HepG2 (cell line): ENCODE measurements at regions not wholly inside any gene's neighbourhood (a gene's known extent, or its start where the extent isn't known, plus 50 kb on each side); places are given as distances from the start of the nearest gene placed in this dataset.

Experiments
- ATAC-seq: fragments of 200-7000 bp; cut with Tn5 transposase; 3 replicates; pipeline ENCODE4 v1.9.1; 2020; ENCODE audit warnings: mild to moderate bottlenecking, moderate library complexity
- BruUV-seq: library from RNA; stranded (reverse); fragments of 400-500 nt; replicated peaks from 2 replicates; lab custom pipeline; 2021; lab: Mats Ljungman, UMichigan
- CTCF ChIA-PET: fragments of 300-600 bp; formaldehyde crosslinking; extraction: SDS; loops from one replicate; lab custom pipeline; 2021; ENCODE audit warnings: low total read pairs, inconsistent platforms, low intra/inter-chr PET ratio; lab: Yijun Ruan, JAX
- POLR2A ChIA-PET: fragments of 350-600 bp; sonication (Branson Sonifier 250); formaldehyde crosslinking; loops from one replicate; lab custom pipeline; 2020; ENCODE audit warnings: antibody characterized with exemption, inconsistent platforms; lab: Yijun Ruan, JAX
- DNase-seq: peaks from one replicate; pipeline ENCODE4 v3.0.0-alpha.2; 2015; ENCODE audit warnings: low spot score
- FAIRE-seq: peaks from 3 replicates; lab custom pipeline; 2011; peaks lifted over from hg19 to GRCh38; lab: Jason Lieb, UNC
- H2AFZ ChIP-seq: one replicate; pipeline ENCODE4 v1.6.1; 2011; ENCODE audit warnings: low read length, inconsistent platforms
- H3K27ac ChIP-seq: fragments of 300-600 bp; 3 replicates; pipeline ENCODE4 v1.8.0; 2011; ENCODE audit warnings: mixed run types, mild to moderate bottlenecking, mixed read lengths, low read length, inconsistent platforms; ENCODE audit not compliant: insufficient read depth; ENCODE audit errors: extremely low read length
- H3K27me3 ChIP-seq, 2 experiments: fragments of 200-600 bp in 1 of 2; 2 replicates in 1 of 2; 3 replicates in 1 of 2; pipeline versions ENCODE4 v1.6.0 to v1.8.0; 2011; ENCODE audit warnings: low read length in 2 of 2, mild to moderate bottlenecking in 2 of 2, moderate library complexity in 2 of 2, inconsistent platforms in 1 of 2; ENCODE audit not compliant: insufficient read depth in 2 of 2, control insufficient read depth in 1 of 2
- H3K36me3 ChIP-seq, 2 experiments: fragments of 200-600 bp in 1 of 2; replicated peaks in 1 of 2; 2 replicates in 1 of 2; 3 replicates in 1 of 2; pipeline versions ENCODE4 v1.5.1 to v1.8.0; 2011; ENCODE audit warnings: low read length in 2 of 2, inconsistent platforms in 1 of 2; ENCODE audit not compliant: insufficient read depth in 2 of 2, control insufficient read depth in 1 of 2
- H3K4me1 ChIP-seq: 2 replicates; pipeline ENCODE4 v1.5.1; 2012; ENCODE audit warnings: low read length, inconsistent platforms; ENCODE audit not compliant: insufficient read depth
- H3K4me2 ChIP-seq: 2 replicates; pipeline ENCODE4 v1.6.0; 2011; ENCODE audit warnings: low read depth, low read length, inconsistent platforms
- H3K4me3 ChIP-seq, 3 experiments: fragments of 200-600 bp in 1 of 3; sonication (generic), shearing (Covaris generic) in 1 of 3; replicated peaks in 1 of 3; 2 replicates each; pipeline ENCODE4 v1.5.1; 2011 to 2016; ENCODE audit warnings: low read length in 3 of 3, inconsistent platforms in 2 of 3, low read depth in 2 of 3, mild to moderate bottlenecking in 2 of 3, control low read depth in 1 of 3, mixed read lengths in 1 of 3; ENCODE audit not compliant: insufficient read depth in 1 of 3
- H3K79me2 ChIP-seq: one replicate; pipeline ENCODE4 v1.6.1; 2011; ENCODE audit warnings: low read length, inconsistent platforms; ENCODE audit not compliant: insufficient read depth
- H3K9ac ChIP-seq: 2 replicates; pipeline ENCODE4 v1.6.0; 2011; ENCODE audit warnings: mild to moderate bottlenecking, low read depth, low read length, inconsistent platforms; ENCODE audit not compliant: insufficient read depth
- H3K9me3 ChIP-seq: 2 replicates; pipeline ENCODE4 v1.5.1; 2012; ENCODE audit warnings: mild to moderate bottlenecking, low read length
- H4K20me1 ChIP-seq: 2 replicates; pipeline ENCODE4 v1.6.0; 2011; ENCODE audit warnings: inconsistent platforms, mild to moderate bottlenecking, low read length, moderate library complexity; ENCODE audit not compliant: insufficient read depth
- MATR3 ChIP-seq: sonication (generic); formaldehyde crosslinking; IDR thresholded peaks from 2 replicates; pipeline ENCODE4 v1.4.0; 2020; ENCODE audit warnings: missing genetic modification reagents
- MEIS2 ChIP-seq: sonication (generic); formaldehyde crosslinking; IDR thresholded peaks from 2 replicates; pipeline ENCODE4 v1.9.0; 2021; ENCODE audit warnings: mild to moderate bottlenecking, missing genetic modification reagents
- MIER2 ChIP-seq: IDR thresholded peaks from 2 replicates; pipeline ENCODE4 v1.6.1; 2016; ENCODE audit warnings: missing biosample characterization, missing genetic modification reagents
- STAG1 ChIP-seq: sonication (generic); formaldehyde crosslinking; IDR thresholded peaks from 2 replicates; pipeline ENCODE4 v1.4.0; 2020; ENCODE audit warnings: missing genetic modification reagents
- ZFP36L2 ChIP-seq: sonication (generic); formaldehyde crosslinking; IDR thresholded peaks from 2 replicates; pipeline ENCODE4 v1.4.0; 2020; ENCODE audit warnings: missing genetic modification reagents
- ZNF3 ChIP-seq: IDR thresholded peaks from 2 replicates; pipeline ENCODE4 v1.7.0; 2017; ENCODE audit warnings: inconsistent platforms
- ZNF350 ChIP-seq: sonication (generic); formaldehyde crosslinking; IDR thresholded peaks from 2 replicates; pipeline ENCODE4 v1.4.0; 2020; ENCODE audit warnings: mild to moderate bottlenecking, low read depth, missing genetic modification reagents, borderline replicate concordance
- ZNF441 ChIP-seq: sonication (generic); formaldehyde crosslinking; IDR thresholded peaks from 2 replicates; pipeline ENCODE4 v1.7.0; 2021; ENCODE audit warnings: missing genetic modification reagents, borderline replicate concordance
- ZSCAN22 ChIP-seq: sonication (generic); formaldehyde crosslinking; IDR thresholded peaks from 2 replicates; pipeline ENCODE4 v1.4.0; 2020; ENCODE audit warnings: mild to moderate bottlenecking, missing genetic modification reagents
- WGBS: methylation state at CpG from one replicate; pipeline ENCODE4 v1.1.6; 2017; ENCODE audit warnings: low lambda C conversion rate; 5-methylcytosine and 5-hydroxymethylcytosine counted together
- in situ Hi-C: cut with HindIII; loops from 2 replicates; pipeline ENCODE4 v1.10.0; 2017; ENCODE audit warnings: low pct_unique_long_range_greater_than_20kb; ENCODE audit not compliant: extremely low pct_ligation_motif_present
- intact Hi-C: fragments of 100-400 bp; cut with micrococcal nuclease; formaldehyde crosslinking; loops from one replicate; pipeline ENCODE4 v1.10.0; 2022; ENCODE audit not compliant: unreplicated experiment
- TF ChIP-seq, protein P1 (sequence below): sonication (generic); formaldehyde crosslinking; IDR thresholded peaks from 2 replicates; pipeline ENCODE4 v1.4.0; 2020; ENCODE audit warnings: mild to moderate bottlenecking, missing genetic modification reagents
- TF ChIP-seq, protein P2 (sequence below): sonication (generic); formaldehyde crosslinking; IDR thresholded peaks from 2 replicates; pipeline ENCODE4 v1.5.1; 2020; ENCODE audit warnings: missing genetic modification reagents, mild to moderate bottlenecking, borderline replicate concordance
- TF ChIP-seq, protein P3 (sequence below): sonication (generic); formaldehyde crosslinking; IDR thresholded peaks from one replicate; pipeline ENCODE4 v1.5.1; 2020; ENCODE audit warnings: mild to moderate bottlenecking, missing genetic modification reagents; ENCODE audit errors: not compliant biosample characterization

DNA sequence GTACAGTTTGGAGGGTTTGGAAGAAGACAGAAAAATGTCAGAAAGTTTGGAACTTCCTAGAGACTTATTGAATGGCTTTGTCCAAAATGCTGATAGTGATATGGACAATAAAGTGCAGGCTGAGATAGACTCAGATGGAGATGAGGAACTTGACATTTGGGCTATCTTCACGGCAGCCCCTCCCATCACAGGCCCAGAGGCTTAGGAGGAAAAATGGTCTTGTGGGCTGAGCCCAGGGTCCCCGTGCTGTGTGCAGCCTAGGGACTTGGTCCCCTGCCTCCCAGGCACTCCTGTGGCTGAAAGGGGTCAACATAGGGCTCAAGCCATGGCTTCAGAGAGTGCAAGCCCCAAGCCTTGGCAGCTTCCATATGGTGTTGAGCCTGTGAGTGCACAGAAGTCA, 79.0 kb downstream of the CMAS start:
- DNase-seq (no peak), FAIRE-seq (no peak), ATAC-seq (no peak)
- Histone ChIP-seq H3K27me3 (no peaks in the 10 kb centered on the region; a peak in 1 of 5 replicates), H2AFZ (no peak overlapping the region), H4K20me1 (no peaks in the 10 kb centered on the region), H3K36me3 (no peaks in the 10 kb centered on the region), H3K27ac (no peak overlapping the region), H3K9ac (no peak overlapping the region), H3K9me3 (peaks cover 11% of the 10 kb centered on the region; the same call in 1 of the 2 replicates), H3K4me2 (no peak overlapping the region), H3K4me1 (no peaks in the 10 kb centered on the region), H3K79me2 (no peaks in the 10 kb centered on the region), H3K4me3 (no peak overlapping the region)
- in situ Hi-C loops (no loop called here), intact Hi-C loops (no loop called here)
- BruUV-seq, result no TSS peak
- WGBS, result no CpG with 5 or more reads among the region's 2 CpGs
- CTCF ChIA-PET, result no interaction called here
- POLR2A ChIA-PET, result no interaction called here
- TF ChIP-seq ZFP36L2 (no peak), MEIS2 (CRISPR knock-in tag) (no peak), ZNF3 (CRISPR knock-in tag) (no peak), MIER2 (no peak), ZNF350 (CRISPR knock-in tag) (no peak), ZNF441 (CRISPR knock-in tag) (no peak), MATR3 (CRISPR knock-in tag) (no peak), STAG1 (no peak), ZSCAN22 (CRISPR knock-in tag) (no peak)
- TF ChIP-seq, protein P1, sequence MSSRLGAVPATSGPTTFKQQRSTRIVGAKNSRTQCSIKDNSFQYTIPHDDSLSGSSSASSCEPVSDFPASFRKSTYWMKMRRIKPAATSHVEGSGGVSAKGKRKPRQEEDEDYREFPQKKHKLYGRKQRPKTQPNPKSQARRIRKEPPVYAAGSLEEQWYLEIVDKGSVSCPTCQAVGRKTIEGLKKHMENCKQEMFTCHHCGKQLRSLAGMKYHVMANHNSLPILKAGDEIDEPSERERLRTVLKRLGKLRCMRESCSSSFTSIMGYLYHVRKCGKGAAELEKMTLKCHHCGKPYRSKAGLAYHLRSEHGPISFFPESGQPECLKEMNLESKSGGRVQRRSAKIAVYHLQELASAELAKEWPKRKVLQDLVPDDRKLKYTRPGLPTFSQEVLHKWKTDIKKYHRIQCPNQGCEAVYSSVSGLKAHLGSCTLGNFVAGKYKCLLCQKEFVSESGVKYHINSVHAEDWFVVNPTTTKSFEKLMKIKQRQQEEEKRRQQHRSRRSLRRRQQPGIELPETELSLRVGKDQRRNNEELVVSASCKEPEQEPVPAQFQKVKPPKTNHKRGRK, result no peak
- TF ChIP-seq, protein P2, sequence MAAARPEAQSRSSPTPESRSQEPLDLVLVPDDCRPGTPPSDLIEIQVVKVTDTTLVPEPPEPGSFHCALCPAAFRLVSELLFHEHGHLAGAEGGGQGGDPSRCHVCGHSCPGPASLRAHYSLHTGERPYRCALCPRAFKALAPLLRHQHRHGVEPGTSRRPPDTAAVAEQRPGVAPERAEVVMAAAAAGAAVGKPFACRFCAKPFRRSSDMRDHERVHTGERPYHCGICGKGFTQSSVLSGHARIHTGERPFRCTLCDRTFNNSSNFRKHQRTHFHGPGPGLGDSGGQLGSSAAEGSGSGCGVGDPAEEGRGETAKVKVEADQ (CRISPR knock-in tag), result no peak
- TF ChIP-seq, protein P3, sequence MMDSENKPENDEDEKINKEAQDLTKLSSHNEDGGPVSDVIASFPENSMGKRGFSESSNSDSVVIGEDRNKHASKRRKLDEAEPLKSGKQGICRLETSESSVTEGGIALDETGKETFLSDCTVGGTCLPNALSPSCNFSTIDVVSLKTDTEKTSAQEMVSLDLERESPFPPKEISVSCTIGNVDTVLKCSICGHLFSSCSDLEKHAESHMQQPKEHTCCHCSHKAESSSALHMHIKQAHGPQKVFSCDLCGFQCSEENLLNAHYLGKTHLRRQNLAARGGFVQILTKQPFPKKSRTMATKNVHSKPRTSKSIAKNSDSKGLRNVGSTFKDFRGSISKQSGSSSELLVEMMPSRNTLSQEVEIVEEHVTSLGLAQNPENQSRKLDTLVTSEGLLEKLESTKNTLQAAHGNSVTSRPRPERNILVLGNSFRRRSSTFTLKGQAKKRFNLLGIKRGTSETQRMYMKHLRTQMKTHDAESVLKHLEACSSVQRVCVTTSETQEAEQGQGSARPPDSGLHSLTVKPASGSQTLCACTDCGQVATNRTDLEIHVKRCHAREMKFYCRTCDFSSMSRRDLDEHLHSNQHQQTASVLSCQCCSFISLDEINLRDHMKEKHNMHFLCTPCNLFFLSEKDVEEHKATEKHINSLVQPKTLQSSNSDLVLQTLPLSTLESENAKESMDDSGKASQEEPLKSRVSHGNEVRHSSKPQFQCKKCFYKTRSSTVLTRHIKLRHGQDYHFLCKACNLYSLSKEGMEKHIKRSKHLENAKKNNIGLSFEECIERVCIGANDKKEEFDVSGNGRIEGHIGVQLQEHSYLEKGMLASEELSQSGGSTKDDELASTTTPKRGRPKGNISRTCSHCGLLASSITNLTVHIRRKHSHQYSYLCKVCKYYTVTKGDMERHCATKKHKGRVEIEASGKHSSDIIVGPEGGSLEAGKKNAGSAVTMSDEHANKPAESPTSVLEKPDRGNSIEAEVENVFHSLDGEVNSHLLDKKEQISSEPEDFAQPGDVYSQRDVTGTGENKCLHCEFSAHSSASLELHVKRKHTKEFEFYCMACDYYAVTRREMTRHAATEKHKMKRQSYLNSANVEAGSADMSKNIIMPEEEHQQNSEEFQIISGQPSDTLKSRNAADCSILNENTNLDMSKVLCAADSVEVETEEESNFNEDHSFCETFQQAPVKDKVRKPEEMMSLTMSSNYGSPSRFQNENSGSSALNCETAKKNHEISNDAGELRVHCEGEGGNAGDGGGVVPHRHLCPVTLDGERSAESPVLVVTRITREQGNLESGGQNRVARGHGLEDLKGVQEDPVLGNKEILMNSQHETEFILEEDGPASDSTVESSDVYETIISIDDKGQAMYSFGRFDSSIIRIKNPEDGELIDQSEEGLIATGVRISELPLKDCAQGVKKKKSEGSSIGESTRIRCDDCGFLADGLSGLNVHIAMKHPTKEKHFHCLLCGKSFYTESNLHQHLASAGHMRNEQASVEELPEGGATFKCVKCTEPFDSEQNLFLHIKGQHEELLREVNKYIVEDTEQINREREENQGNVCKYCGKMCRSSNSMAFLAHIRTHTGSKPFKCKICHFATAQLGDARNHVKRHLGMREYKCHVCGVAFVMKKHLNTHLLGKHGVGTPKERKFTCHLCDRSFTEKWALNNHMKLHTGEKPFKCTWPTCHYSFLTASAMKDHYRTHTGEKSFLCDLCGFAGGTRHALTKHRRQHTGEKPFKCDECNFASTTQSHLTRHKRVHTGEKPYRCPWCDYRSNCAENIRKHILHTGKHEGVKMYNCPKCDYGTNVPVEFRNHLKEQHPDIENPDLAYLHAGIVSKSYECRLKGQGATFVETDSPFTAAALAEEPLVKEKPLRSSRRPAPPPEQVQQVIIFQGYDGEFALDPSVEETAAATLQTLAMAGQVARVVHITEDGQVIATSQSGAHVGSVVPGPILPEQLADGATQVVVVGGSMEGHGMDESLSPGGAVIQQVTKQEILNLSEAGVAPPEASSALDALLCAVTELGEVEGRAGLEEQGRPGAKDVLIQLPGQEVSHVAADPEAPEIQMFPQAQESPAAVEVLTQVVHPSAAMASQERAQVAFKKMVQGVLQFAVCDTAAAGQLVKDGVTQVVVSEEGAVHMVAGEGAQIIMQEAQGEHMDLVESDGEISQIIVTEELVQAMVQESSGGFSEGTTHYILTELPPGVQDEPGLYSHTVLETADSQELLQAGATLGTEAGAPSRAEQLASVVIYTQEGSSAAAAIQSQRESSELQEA (CRISPR knock-in tag), result no peak
